ENCODE measurements at regions not wholly inside any gene's neighbourhood (a gene's known extent, or its start where the extent isn't known, plus 50 kb on each side); places are given as distances from the start of the nearest gene placed in this dataset.

GRCh38 chr12:87378526-87378925 lies 650.7 kb downstream of the C12orf50 start:
- no peak for TF ChIP-seq CTCF (IDR thresholded peaks at IDR 0.05; ENCODE audit: unreplicated experiment)
- H3K4me3 Mint-ChIP-seq (ENCODE audit: unreplicated experiment): no peak overlapping the region
- no peaks in the 10 kb centered on the region for H3K4me1 Mint-ChIP-seq (ENCODE audit: unreplicated experiment)
- no peaks in the 10 kb centered on the region for H3K27me3 Mint-ChIP-seq (ENCODE audit: unreplicated experiment)
- H3K36me3 Mint-ChIP-seq (ENCODE audit: low read depth, unreplicated experiment): no peaks in the 10 kb centered on the region
- H3K9me3 Mint-ChIP-seq (ENCODE audit: unreplicated experiment): no peaks in the 10 kb centered on the region
- DNase-seq (ENCODE audit: low spot score): no peak
- H3K27ac Mint-ChIP-seq (ENCODE audit: unreplicated experiment): no peak overlapping the region

- no peak overlapping the region for H3K27ac Mint-ChIP-seq (ENCODE audit: unreplicated experiment)
- H3K4me3 Mint-ChIP-seq (ENCODE audit: unreplicated experiment): no peak overlapping the region
Observed at GRCh38 chr12:87376722-87377121, 652.5 kb downstream of the C12orf50 start.

GRCh38 chr12:87369161-87369560 lies 660.0 kb downstream of the C12orf50 start:
- no peak for TF ChIP-seq CTCF (IDR thresholded peaks at IDR 0.05; ENCODE audit: unreplicated experiment)
- Mint-ChIP-seq H3K9me3 (ENCODE audit: unreplicated experiment) (no peaks in the 10 kb centered on the region), H3K4me1 (ENCODE audit: unreplicated experiment) (no peaks in the 10 kb centered on the region), H3K36me3 (ENCODE audit: low read depth, unreplicated experiment) (no peaks in the 10 kb centered on the region), H3K4me3 (ENCODE audit: unreplicated experiment) (no peak overlapping the region), H3K27ac (ENCODE audit: unreplicated experiment) (no peak overlapping the region), H3K27me3 (ENCODE audit: unreplicated experiment) (peaks cover 1% of the 10 kb centered on the region)
- no peak for DNase-seq (ENCODE audit: low spot score)

More at GRCh38 chr12:87376722-87377121, 652.5 kb downstream of the C12orf50 start:
- Mint-ChIP-seq H3K27me3 (ENCODE audit: unreplicated experiment) (no peaks in the 10 kb centered on the region), H3K36me3 (ENCODE audit: low read depth, unreplicated experiment) (no peaks in the 10 kb centered on the region), H3K4me1 (ENCODE audit: unreplicated experiment) (no peaks in the 10 kb centered on the region), H3K9me3 (ENCODE audit: unreplicated experiment) (no peaks in the 10 kb centered on the region)
- no peak for TF ChIP-seq CTCF (IDR thresholded peaks at IDR 0.05; ENCODE audit: unreplicated experiment)
- no peak for DNase-seq (ENCODE audit: low spot score)

GRCh38 chr12:87368259-87368658 lies 660.9 kb downstream of the C12orf50 start:
- Mint-ChIP-seq H3K9me3 (ENCODE audit: unreplicated experiment) (no peaks in the 10 kb centered on the region), H3K4me3 (ENCODE audit: unreplicated experiment) (no peak overlapping the region), H3K27me3 (ENCODE audit: unreplicated experiment) (peaks cover 4% of the 10 kb centered on the region), H3K4me1 (ENCODE audit: unreplicated experiment) (no peaks in the 10 kb centered on the region), H3K36me3 (ENCODE audit: low read depth, unreplicated experiment) (no peaks in the 10 kb centered on the region), H3K27ac (ENCODE audit: unreplicated experiment) (no peak overlapping the region)
- no peak for TF ChIP-seq CTCF (IDR thresholded peaks at IDR 0.05; ENCODE audit: unreplicated experiment)
- no peak for DNase-seq (ENCODE audit: low spot score)

GRCh38 chr12:87365423-87365822 lies 663.8 kb downstream of the C12orf50 start:
- DNase-seq (ENCODE audit: low spot score): no peak
- Mint-ChIP-seq H3K36me3 (ENCODE audit: low read depth, unreplicated experiment) (no peaks in the 10 kb centered on the region), H3K9me3 (ENCODE audit: unreplicated experiment) (no peaks in the 10 kb centered on the region), H3K27me3 (ENCODE audit: unreplicated experiment) (peaks cover 4% of the 10 kb centered on the region), H3K4me3 (ENCODE audit: unreplicated experiment) (no peak overlapping the region), H3K4me1 (ENCODE audit: unreplicated experiment) (no peaks in the 10 kb centered on the region), H3K27ac (ENCODE audit: unreplicated experiment) (no peak overlapping the region)
- TF ChIP-seq CTCF (IDR thresholded peaks at IDR 0.05; ENCODE audit: unreplicated experiment): no peak
